ENCODE measurements at regions not wholly inside any gene's neighbourhood (a gene's known extent, or its start where the extent isn't known, plus 50 kb on each side); places are given as distances from the start of the nearest gene placed in this dataset.

DNA sequence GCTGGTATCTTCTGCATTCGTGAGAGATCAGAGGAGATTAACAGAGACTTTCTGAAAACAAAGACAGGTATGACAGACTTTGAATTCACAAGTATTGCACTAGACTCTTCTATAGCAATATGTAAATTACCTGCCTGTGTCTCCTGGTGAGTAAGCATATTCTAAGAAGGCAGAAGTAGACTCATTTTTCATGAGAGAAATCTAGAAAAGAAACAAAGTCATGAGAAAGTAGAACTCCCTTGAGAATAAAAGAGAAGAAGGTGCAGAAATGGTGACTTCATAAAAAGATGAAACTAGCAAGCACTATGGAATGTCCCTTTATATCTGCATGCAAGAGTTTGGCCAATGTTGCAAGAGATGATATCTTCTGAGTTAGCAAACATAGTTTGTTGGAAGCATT is 419.8 kb downstream of the DMRT2 start:
- DNase-seq (ENCODE audit: low read depth): no peak

DNA sequence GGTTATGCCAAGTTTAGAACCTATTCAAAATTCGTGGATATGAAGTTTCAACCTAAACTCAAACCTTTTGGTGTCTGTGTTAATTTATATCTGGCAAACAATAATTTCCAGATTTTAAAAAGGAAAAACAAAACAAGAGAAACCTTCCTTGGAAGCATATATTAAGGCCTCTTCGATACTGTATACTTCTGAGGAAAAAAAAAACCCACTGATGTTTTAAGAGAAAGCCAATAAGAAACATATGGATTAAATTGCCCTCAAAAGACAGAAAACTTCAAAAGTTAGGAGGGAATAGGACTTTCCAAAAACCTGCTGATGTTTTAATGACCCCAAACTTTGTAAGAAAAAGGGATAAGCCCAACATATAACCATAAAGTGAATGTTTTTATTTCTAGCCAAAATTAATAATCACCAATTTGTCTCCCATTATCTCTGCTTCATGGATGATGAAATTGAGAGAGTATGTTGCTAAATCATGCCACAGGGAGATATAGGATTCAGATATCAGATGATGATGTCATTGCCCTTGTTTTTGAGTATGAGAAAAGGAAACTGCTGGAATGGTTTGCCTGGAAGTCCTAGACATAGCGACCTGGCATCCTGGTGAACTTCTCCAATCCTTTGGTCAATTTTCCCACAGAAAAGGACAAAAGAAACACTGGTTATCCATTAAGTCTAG is 423.9 kb downstream of the DMRT2 start:
- no peak for DNase-seq (ENCODE audit: low read depth)

- DNase-seq (ENCODE audit: low read depth): no peak
These were observed 424.5 kb downstream of the DMRT2 start for GRCh38 chr9:1474671-1475070.

GRCh38 chr9:1490341-1491232 is 440.4 kb downstream of the DMRT2 start:
- peak; percentile 23 for DNase-seq (ENCODE audit: low read depth)

DNA sequence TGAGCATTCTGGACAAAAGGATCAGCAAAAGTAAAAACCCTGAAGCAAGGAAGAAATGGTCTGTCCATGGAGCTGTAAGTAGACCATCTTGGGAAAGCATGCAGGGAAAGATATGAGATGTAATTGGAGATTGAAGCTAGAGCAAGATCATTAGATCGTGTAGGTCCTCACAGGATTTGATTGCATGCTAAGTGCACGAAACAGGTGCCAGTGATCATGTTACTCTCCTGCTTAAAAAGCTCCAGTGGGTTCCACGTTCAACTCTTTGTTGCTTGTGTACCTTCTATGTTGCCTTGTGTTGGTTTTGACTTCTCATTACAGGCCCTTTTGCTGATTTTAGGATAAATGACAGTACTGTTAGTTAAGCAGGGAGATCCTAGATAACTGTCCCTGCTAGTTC is 442.0 kb downstream of the DMRT2 start:
- no peak for DNase-seq (ENCODE audit: low read depth)

DNA sequence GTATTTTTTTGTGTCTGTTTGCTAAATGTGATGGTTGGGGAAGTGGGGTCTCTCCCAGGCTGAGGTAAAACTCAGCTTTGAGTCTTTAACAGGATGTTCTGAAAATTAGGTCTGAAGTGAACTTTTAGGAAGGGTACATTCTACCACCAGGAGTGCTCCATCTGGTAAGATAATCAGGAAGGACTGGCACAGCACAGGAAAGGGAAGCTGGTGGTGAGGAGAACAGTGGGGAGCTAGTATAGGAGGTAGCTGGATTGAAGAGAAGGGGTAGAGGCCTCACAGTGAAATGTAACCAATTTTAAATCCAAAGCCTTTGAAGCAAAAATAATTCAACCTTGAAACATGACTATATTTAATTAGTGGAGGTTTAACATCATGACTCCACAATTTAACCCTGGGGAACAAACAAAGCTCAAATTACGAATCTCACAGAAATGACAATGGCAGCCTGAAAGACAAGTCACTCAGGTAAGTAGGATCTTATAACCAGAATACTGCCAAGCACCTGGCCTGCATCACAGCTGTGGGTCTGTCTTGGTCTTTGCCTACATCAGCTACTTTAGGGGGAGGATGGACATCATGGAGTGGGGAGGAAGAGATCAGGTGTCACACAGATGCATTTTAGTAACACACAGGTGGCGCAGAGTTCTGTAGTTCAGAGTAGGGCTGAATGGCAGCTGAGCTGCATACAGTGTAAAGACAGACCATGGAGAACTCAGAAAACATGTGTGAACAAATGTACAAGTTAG is 445.3 kb downstream of the DMRT2 start:
- DNase-seq (ENCODE audit: low read depth): no peak

- DNase-seq (ENCODE audit: low read depth): no peak
These were observed 455.3 kb downstream of the DMRT2 start for GRCh38 chr9:1505489-1505888.

GRCh38 chr9:1510712-1511111 is 460.6 kb downstream of the DMRT2 start:
- no peak for DNase-seq (ENCODE audit: low read depth)

DNA sequence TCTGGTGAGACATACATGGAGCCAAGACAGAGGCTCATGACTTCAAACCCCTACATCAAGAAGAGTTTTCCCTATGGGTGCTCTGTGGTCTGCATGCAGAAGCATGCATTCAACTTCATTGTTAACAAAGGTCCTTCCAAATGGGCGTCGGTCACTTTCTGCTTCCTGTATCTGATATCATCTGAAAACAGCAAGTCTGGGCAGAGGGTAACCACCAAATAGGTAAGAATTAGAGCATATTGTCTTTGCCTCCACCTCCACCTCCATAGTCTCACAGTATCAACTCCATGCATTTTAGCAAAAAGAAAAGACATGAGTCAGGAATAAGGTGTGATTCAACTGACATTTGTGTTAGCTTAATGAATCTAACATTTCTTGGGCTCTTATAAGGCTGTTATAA is 462.9 kb downstream of the DMRT2 start:
- no peak for DNase-seq (ENCODE audit: low read depth)

GRCh38 chr9:1514250-1514649 is 464.1 kb downstream of the DMRT2 start:
- no peak for DNase-seq (ENCODE audit: low read depth)

- no peak for DNase-seq (ENCODE audit: low read depth)
These were observed 464.7 kb downstream of the DMRT2 start for GRCh38 chr9:1514776-1515363.

GRCh38 chr9:1515557-1515956 is 465.4 kb downstream of the DMRT2 start:
- no peak for DNase-seq (ENCODE audit: low read depth)

DNA sequence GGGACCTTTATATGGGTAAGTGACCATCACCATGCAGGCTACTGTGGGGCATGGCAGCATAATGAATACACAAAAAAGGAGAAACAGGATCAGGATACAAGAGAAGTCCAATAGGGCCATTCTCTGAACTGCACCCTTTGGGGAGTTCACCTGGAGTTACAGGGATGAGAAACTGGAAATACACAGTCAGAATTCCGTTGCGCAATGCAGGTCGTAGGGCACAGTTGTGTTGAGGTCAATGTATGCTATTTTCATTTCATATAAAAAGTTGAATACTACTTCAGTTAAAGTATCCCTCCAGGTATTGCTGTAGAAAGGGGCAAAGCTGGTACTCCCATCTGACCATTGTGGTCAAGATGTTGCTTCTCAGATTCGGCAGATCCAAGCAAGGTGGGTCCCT is 471.4 kb downstream of the DMRT2 start:
- DNase-seq (ENCODE audit: low read depth): no peak

- no peak for DNase-seq (ENCODE audit: low read depth)
These were observed 472.1 kb downstream of the DMRT2 start for GRCh38 chr9:1522219-1522767.

- no peak for DNase-seq (ENCODE audit: low read depth)
These were observed 478.3 kb downstream of the DMRT2 start for GRCh38 chr9:1528456-1528855.

DNA sequence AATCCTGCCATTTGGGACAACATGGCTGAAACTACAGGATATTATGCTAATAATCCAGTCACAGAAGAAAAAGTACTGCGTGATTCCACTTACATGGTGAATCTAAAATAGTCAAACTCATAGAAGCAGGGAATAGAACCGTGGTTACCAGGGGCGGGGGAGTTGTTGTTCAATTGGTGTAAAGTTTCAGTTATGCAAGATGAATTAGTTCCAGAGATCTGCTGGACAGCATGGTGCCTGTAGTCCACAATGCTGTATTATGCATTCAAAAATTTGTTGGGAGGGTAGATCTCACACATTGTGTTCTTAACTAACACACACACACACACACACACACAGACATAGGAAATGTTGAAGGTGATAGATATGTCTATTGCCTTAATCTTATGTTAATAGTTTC is 480.5 kb downstream of the DMRT2 start:
- DNase-seq (ENCODE audit: low read depth): no peak

DNA sequence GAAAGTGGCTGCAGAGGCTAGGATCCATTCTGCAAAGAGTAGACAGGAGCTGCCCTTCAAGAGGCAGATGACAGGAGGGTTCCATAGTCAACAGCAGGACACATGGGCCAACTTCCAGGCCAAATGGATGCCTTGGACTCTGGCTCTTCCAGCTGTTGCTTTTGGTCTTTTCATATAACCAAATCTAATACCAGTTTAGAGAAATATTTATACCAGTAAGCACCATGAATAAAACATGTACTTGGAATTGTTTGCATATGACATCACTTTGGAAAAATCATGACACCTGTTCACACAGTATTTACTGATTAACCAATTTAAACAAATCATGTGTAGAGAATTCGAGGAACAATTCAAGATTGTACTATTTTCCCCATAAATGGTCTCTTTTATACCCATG is 481.3 kb downstream of the DMRT2 start:
- DNase-seq (ENCODE audit: low read depth): no peak

- DNase-seq (ENCODE audit: low read depth): no peak
These were observed 482.0 kb downstream of the DMRT2 start for GRCh38 chr9:1532171-1532570.

- DNase-seq (ENCODE audit: low read depth): no peak
These were observed 480.1 kb upstream of the SMARCA2 start for GRCh38 chr9:1535051-1535450.

GRCh38 chr9:1535599-1535998 is 479.5 kb upstream of the SMARCA2 start:
- DNase-seq (ENCODE audit: low read depth): no peak

DNA sequence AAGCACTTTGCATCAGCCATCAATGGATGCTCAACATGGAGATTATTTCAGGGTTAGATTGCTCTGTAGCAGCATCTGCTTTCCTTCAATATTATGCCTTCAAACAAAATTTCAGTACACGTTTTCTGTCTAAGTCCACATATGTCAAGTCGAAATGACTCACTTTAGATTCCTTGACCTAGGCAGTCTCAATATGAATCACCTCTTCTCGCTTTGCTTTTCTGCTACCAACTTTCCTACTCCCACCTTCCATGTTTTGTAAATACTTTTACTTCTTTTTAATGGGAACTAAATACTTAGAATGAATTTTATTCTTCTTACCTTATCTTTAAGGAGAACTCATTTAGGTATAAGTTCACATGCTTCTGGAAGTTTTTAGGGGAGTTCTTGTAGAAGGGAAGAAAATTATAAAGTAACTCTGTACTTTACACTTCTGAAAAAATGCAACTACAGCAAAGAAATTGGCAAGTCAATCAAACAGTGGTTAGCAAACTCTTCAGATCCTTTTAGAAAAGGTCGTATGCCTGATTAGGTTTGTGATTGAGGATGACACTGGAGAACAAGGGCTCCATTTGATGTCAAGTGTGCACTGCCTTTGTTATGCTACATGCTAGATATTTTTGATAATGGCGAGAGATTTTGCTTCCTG is 478.5 kb upstream of the SMARCA2 start:
- DNase-seq (ENCODE audit: low read depth): no peak

Data from HT1080 (cell line).